ENCODE measurements at regions not wholly inside any gene's neighbourhood (a gene's known extent, or its start where the extent isn't known, plus 50 kb on each side); places are given as distances from the start of the nearest gene placed in this dataset.
"Not testable (repeated sequence)": the region's sequence is repeated elsewhere in the genome, so short reads cannot be mapped to it uniquely, and the experiment has no call there.

- no peak overlapping the region for H3K27ac ChIP-seq
- no peak overlapping the region for H2AFZ ChIP-seq
- no TSS peak for BruUV-seq (replicated peaks)
- H3K9me3 ChIP-seq (ENCODE audit: insufficient read depth, low read depth): no peaks in the 10 kb centered on the region
- no peak overlapping the region for H3K4me3 ChIP-seq
- peaks cover 5% of the 10 kb centered on the region; the same call in 1 of the 2 replicates for H3F3A ChIP-seq (ENCODE audit: insufficient read depth, low read depth)
- H3K4me1 ChIP-seq (replicated peaks; ENCODE audit: insufficient read depth): peaks cover 3% of the 10 kb centered on the region; the same call in 1 of the 2 replicates
- ChIA-PET POLR2A (ENCODE audit: unreplicated experiment) (interaction anchor here (0.5 kb wide), 1 partner anchor 9 kb away, joined by 8 read pairs; no protein-coding TSS in a partner anchor), CTCF (no interaction called here)
- DNase-seq: no peak
- no peaks in the 10 kb centered on the region for H3K9me2 ChIP-seq (ENCODE audit: insufficient read depth)
- H3K79me2 ChIP-seq (ENCODE audit: low read depth): no peaks in the 10 kb centered on the region
- TF ChIP-seq EZH2 (IDR thresholded peaks at IDR 0.05; ENCODE audit: low read depth): no peak
- no peak for TF ChIP-seq CTCF (conservative IDR thresholded peaks at IDR 0.05)
- no peaks in the 10 kb centered on the region for H3K27me3 ChIP-seq (ENCODE audit: insufficient read depth, low read depth)
- H3K4me2 ChIP-seq: no peak overlapping the region
- intact Hi-C loops (cut with micrococcal nuclease; ENCODE audit: unreplicated experiment): no loop called here
- no peaks in the 10 kb centered on the region for H4K20me1 ChIP-seq (ENCODE audit: insufficient read depth)
- no peaks in the 10 kb centered on the region for H3K36me3 ChIP-seq (ENCODE audit: low read depth)
Measured at GRCh38 chr1:184878002-184878401, 96.3 kb downstream of the NIBAN1 start.

GRCh38 chr1:184876015-184876414 is 98.3 kb downstream of the NIBAN1 start:
- H3K4me3 ChIP-seq; H3F3A ChIP-seq (ENCODE audit: insufficient read depth, low read depth); H3K4me2 ChIP-seq; intact Hi-C loops (cut with micrococcal nuclease; ENCODE audit: unreplicated experiment); H3K36me3 ChIP-seq (ENCODE audit: low read depth); DNase-seq; H2AFZ ChIP-seq; H3K27me3 ChIP-seq (ENCODE audit: insufficient read depth, low read depth); CTCF ChIA-PET; H3K9me2 ChIP-seq (ENCODE audit: insufficient read depth); H3K4me1 ChIP-seq (replicated peaks; ENCODE audit: insufficient read depth); H3K9me3 ChIP-seq (ENCODE audit: insufficient read depth, low read depth); H3K27ac ChIP-seq; H4K20me1 ChIP-seq (ENCODE audit: insufficient read depth); H3K79me2 ChIP-seq (ENCODE audit: low read depth); POLR2A ChIA-PET (ENCODE audit: unreplicated experiment); BruUV-seq (replicated peaks): not testable (repeated sequence)

- no peaks in the 10 kb centered on the region for H3K9me2 ChIP-seq (ENCODE audit: insufficient read depth)
- H3K27me3 ChIP-seq (ENCODE audit: insufficient read depth, low read depth): no peaks in the 10 kb centered on the region
- H3F3A ChIP-seq (ENCODE audit: insufficient read depth, low read depth): peaks cover 5% of the 10 kb centered on the region; the same call in 1 of the 2 replicates
- no peak overlapping the region for H2AFZ ChIP-seq
- POLR2A ChIA-PET (ENCODE audit: unreplicated experiment): interaction anchor here (0.6 kb wide), 1 partner anchor 15 kb away, joined by 3 read pairs; no protein-coding TSS in a partner anchor
- CTCF ChIA-PET: no interaction called here
- BruUV-seq (replicated peaks): no TSS peak
- H3K4me1 ChIP-seq (replicated peaks; ENCODE audit: insufficient read depth): peaks cover 3% of the 10 kb centered on the region; the same call in 1 of the 2 replicates
- H3K4me2 ChIP-seq: no peak overlapping the region
- intact Hi-C loops (cut with micrococcal nuclease; ENCODE audit: unreplicated experiment): no loop called here
- no peak for TF ChIP-seq EZH2 (IDR thresholded peaks at IDR 0.05; ENCODE audit: low read depth)
- no peak for TF ChIP-seq CTCF (conservative IDR thresholded peaks at IDR 0.05)
- H3K79me2 ChIP-seq (ENCODE audit: low read depth): no peaks in the 10 kb centered on the region
- H3K36me3 ChIP-seq (ENCODE audit: low read depth): no peaks in the 10 kb centered on the region
- no peak overlapping the region for H3K27ac ChIP-seq
- H3K9me3 ChIP-seq (ENCODE audit: insufficient read depth, low read depth): no peaks in the 10 kb centered on the region
- H3K4me3 ChIP-seq: no peak overlapping the region
- no peaks in the 10 kb centered on the region for H4K20me1 ChIP-seq (ENCODE audit: insufficient read depth)
- no peak for DNase-seq
Measured at GRCh38 chr1:184875218-184875617, 99.1 kb downstream of the NIBAN1 start.

GRCh38 chr1:184870319-184870718 is 104.0 kb downstream of the NIBAN1 start:
- Histone ChIP-seq H4K20me1 (ENCODE audit: insufficient read depth) (no peaks in the 10 kb centered on the region), H3K4me3 (no peak overlapping the region), H3K27me3 (ENCODE audit: insufficient read depth, low read depth) (no peaks in the 10 kb centered on the region), H3K9me3 (ENCODE audit: insufficient read depth, low read depth) (no peaks in the 10 kb centered on the region), H3F3A (ENCODE audit: insufficient read depth, low read depth) (peaks cover 11% of the 10 kb centered on the region), H3K27ac (no peak overlapping the region), H3K9me2 (ENCODE audit: insufficient read depth) (no peaks in the 10 kb centered on the region), H2AFZ (no peak overlapping the region), H3K4me2 (no peak overlapping the region), H3K4me1 (replicated peaks; ENCODE audit: insufficient read depth) (peaks cover 12% of the 10 kb centered on the region), H3K36me3 (ENCODE audit: low read depth) (no peaks in the 10 kb centered on the region), H3K79me2 (ENCODE audit: low read depth) (no peaks in the 10 kb centered on the region)
- TF ChIP-seq CTCF (conservative IDR thresholded peaks at IDR 0.05): no peak
- no peak for TF ChIP-seq EZH2 (IDR thresholded peaks at IDR 0.05; ENCODE audit: low read depth)
- ChIA-PET CTCF (no interaction called here), POLR2A (ENCODE audit: unreplicated experiment) (interaction anchor here (0.7 kb wide), 1 partner anchor 990 kb away, joined by 3 read pairs; no protein-coding TSS in a partner anchor)
- DNase-seq: no peak
- BruUV-seq (replicated peaks): no TSS peak
- intact Hi-C loops (cut with micrococcal nuclease; ENCODE audit: unreplicated experiment): no loop called here

All from PC-9 (cell line).